Stimulated activated memory B cell treated with anti-CD40 and anti-IgM and Interleukin-4, amounts not matched to agents 10 μg/mL and 1 μg/mL and 100 μg/mL, for 72 hours (primary cell): ENCODE measurements at regions not wholly inside any gene's neighbourhood (a gene's known extent, or its start where the extent isn't known, plus 50 kb on each side); places are given as distances from the start of the nearest gene placed in this dataset.
"Not testable (repeated sequence)": the region's sequence is repeated elsewhere in the genome, so short reads cannot be mapped to it uniquely, and the experiment has no call there.

Experiments used
- ATAC-seq: fragments of 150-1000 bp; cut with Tn5 transposase; 2 replicates; pipeline ENCODE4 v1.10.0; 2021
- H3K27ac Mint-ChIP-seq: one replicate; pipeline ENCODE4 v1.8.0; 2022; ENCODE audit warnings: mild to moderate bottlenecking, mixed read lengths
- H3K27me3 Mint-ChIP-seq: one replicate; pipeline ENCODE4 v1.8.0; 2022; ENCODE audit warnings: mixed read lengths
- H3K36me3 Mint-ChIP-seq: one replicate; pipeline ENCODE4 v1.8.0; 2022; ENCODE audit warnings: mixed read lengths
- H3K4me1 Mint-ChIP-seq: one replicate; pipeline ENCODE4 v1.8.0; 2022; ENCODE audit warnings: mixed read lengths
- H3K4me3 Mint-ChIP-seq: one replicate; pipeline ENCODE4 v1.8.0; 2022; ENCODE audit warnings: mild to moderate bottlenecking, moderate library complexity, mixed read lengths
- H3K9me3 Mint-ChIP-seq: one replicate; pipeline ENCODE4 v1.8.0; 2022; ENCODE audit warnings: mixed read lengths

DNA sequence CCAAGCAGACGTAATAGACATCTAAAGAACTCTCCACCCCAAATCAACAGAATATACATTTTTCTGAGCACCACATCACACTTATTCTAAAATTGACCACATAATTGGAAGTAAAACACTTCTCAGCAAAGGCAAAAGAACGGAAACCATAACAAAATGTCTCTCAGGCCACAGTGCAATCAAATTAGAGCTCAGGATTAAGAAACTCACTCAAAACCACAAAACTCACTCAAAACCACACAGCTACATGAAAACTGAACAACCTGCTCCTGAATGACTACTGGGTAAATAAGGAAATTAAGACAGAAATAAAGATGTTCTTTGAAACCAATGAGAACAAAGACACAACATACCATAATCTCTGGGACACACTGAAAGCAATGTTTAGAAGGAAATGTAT is 1879.4 kb upstream of the CELF4 start:
- not testable (repeated sequence) for H3K4me1 Mint-ChIP-seq, H3K27ac Mint-ChIP-seq, H3K27me3 Mint-ChIP-seq

GRCh38 chr18:39441648-39442047 is 1876.0 kb upstream of the CELF4 start:
- no peaks in the 10 kb centered on the region for H3K27me3 Mint-ChIP-seq
- no peak overlapping the region for H3K4me3 Mint-ChIP-seq
- H3K9me3 Mint-ChIP-seq = peaks cover 28% of the 10 kb centered on the region
- no peak for ATAC-seq
- no peaks in the 10 kb centered on the region for H3K4me1 Mint-ChIP-seq
- no peak overlapping the region for H3K27ac Mint-ChIP-seq
- H3K36me3 Mint-ChIP-seq = no peaks in the 10 kb centered on the region

More for the DNA sequence above, 1879.4 kb upstream of the CELF4 start:
- not testable (repeated sequence) for H3K36me3 Mint-ChIP-seq, H3K4me3 Mint-ChIP-seq, ATAC-seq
- peaks cover 20% of the 10 kb centered on the region for H3K9me3 Mint-ChIP-seq

DNA sequence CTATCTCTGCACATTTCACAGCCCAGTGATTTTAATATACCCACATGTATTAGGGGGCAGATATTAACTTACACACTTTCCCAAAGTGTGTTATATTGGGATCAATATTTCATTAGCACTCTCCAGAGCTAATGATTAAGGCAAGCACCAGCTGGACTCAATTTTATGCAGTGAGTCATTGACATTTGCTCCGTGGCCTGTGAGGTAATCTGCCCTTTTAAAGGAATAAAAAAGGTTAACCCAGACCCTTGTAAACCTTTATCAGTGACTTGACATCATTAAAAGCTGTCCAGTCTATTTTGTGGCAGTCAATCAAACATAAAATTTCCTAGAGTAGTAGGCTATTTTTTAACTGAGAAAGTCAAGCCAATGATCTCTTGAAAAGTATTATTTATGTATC is 1870.4 kb upstream of the CELF4 start:
- Mint-ChIP-seq H3K36me3 (no peaks in the 10 kb centered on the region), H3K4me1 (no peaks in the 10 kb centered on the region), H3K9me3 (peaks cover 14% of the 10 kb centered on the region), H3K27me3 (no peaks in the 10 kb centered on the region), H3K4me3 (no peak overlapping the region), H3K27ac (no peak overlapping the region)
- no peak for ATAC-seq

GRCh38 chr18:39435209-39435608 is 1869.6 kb upstream of the CELF4 start:
- Mint-ChIP-seq H3K9me3 (peaks cover 14% of the 10 kb centered on the region), H3K27me3 (no peaks in the 10 kb centered on the region), H3K4me3 (no peak overlapping the region), H3K27ac (no peak overlapping the region), H3K4me1 (no peaks in the 10 kb centered on the region), H3K36me3 (no peaks in the 10 kb centered on the region)
- no peak for ATAC-seq

GRCh38 chr18:39434223-39434920 is 1868.8 kb upstream of the CELF4 start:
- no peaks in the 10 kb centered on the region for H3K36me3 Mint-ChIP-seq
- no peak overlapping the region for H3K27ac Mint-ChIP-seq
- H3K9me3 Mint-ChIP-seq = peaks cover 14% of the 10 kb centered on the region
- ATAC-seq = no peak
- H3K4me1 Mint-ChIP-seq = no peaks in the 10 kb centered on the region
- no peaks in the 10 kb centered on the region for H3K27me3 Mint-ChIP-seq
- no peak overlapping the region for H3K4me3 Mint-ChIP-seq

- Mint-ChIP-seq H3K27ac (no peak overlapping the region), H3K36me3 (no peaks in the 10 kb centered on the region), H3K27me3 (no peaks in the 10 kb centered on the region), H3K4me1 (no peaks in the 10 kb centered on the region), H3K4me3 (no peak overlapping the region), H3K9me3 (peaks cover 11% of the 10 kb centered on the region)
- no peak for ATAC-seq
Measured at GRCh38 chr18:39425172-39425850, 1859.7 kb upstream of the CELF4 start.

DNA sequence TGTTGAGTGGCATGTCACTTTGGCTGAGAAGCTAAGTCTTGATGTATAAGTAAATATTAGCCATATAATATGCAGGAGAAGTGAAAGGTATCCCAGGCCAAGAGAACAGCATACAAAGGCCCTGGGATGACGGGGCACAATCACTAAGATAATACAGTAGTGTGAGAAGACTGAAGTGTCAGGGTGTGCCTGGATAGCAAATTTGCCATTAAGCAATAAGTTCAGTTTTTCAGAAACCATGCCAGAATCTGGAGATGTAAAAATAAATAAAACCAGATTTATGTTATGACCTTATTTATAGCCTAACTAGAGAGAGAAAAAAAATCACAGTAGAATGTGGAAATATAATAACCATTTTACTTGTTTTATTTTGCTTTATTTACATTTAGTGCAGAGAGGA is 1858.7 kb upstream of the CELF4 start:
- H3K27ac Mint-ChIP-seq = no peak overlapping the region
- no peak for ATAC-seq
- H3K4me3 Mint-ChIP-seq = no peak overlapping the region
- H3K9me3 Mint-ChIP-seq = peaks cover 7% of the 10 kb centered on the region
- no peaks in the 10 kb centered on the region for H3K27me3 Mint-ChIP-seq
- H3K4me1 Mint-ChIP-seq = no peaks in the 10 kb centered on the region
- H3K36me3 Mint-ChIP-seq = no peaks in the 10 kb centered on the region

DNA sequence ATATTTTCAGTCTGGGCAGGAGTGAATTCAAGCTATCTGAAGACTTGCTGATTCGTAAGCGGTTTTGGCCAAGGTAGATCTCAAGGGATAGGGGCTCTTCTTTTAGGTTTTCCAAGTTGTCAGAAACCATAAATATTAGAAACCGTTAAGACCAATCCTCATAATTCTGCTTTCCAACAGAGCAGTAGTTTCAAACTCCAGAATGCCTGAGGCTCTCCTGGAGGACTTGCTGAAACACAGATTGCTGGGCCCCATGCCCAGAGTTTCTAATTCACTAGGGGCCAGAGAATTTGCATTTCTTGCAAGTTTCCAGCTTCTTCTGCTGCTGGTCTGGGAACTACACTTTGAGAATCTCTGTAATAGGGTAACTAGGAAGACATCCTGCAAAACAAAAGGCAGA is 1855.7 kb upstream of the CELF4 start:
- no peaks in the 10 kb centered on the region for H3K4me1 Mint-ChIP-seq
- H3K27ac Mint-ChIP-seq = no peak overlapping the region
- no peaks in the 10 kb centered on the region for H3K27me3 Mint-ChIP-seq
- H3K9me3 Mint-ChIP-seq = peaks cover 3% of the 10 kb centered on the region
- H3K4me3 Mint-ChIP-seq = no peak overlapping the region
- H3K36me3 Mint-ChIP-seq = no peaks in the 10 kb centered on the region
- no peak for ATAC-seq

GRCh38 chr18:39419315-39419714 is 1853.7 kb upstream of the CELF4 start:
- Mint-ChIP-seq H3K27me3 (no peaks in the 10 kb centered on the region), H3K4me1 (no peaks in the 10 kb centered on the region), H3K36me3 (no peaks in the 10 kb centered on the region), H3K4me3 (no peak overlapping the region), H3K9me3 (no peaks in the 10 kb centered on the region), H3K27ac (no peak overlapping the region)
- ATAC-seq = no peak

GRCh38 chr18:39415471-39415870 is 1849.9 kb upstream of the CELF4 start:
- no peaks in the 10 kb centered on the region for H3K4me1 Mint-ChIP-seq
- H3K27me3 Mint-ChIP-seq = no peaks in the 10 kb centered on the region
- no peaks in the 10 kb centered on the region for H3K36me3 Mint-ChIP-seq
- H3K27ac Mint-ChIP-seq = no peak overlapping the region
- ATAC-seq = no peak
- no peak overlapping the region for H3K4me3 Mint-ChIP-seq
- H3K9me3 Mint-ChIP-seq = peaks cover 4% of the 10 kb centered on the region

DNA sequence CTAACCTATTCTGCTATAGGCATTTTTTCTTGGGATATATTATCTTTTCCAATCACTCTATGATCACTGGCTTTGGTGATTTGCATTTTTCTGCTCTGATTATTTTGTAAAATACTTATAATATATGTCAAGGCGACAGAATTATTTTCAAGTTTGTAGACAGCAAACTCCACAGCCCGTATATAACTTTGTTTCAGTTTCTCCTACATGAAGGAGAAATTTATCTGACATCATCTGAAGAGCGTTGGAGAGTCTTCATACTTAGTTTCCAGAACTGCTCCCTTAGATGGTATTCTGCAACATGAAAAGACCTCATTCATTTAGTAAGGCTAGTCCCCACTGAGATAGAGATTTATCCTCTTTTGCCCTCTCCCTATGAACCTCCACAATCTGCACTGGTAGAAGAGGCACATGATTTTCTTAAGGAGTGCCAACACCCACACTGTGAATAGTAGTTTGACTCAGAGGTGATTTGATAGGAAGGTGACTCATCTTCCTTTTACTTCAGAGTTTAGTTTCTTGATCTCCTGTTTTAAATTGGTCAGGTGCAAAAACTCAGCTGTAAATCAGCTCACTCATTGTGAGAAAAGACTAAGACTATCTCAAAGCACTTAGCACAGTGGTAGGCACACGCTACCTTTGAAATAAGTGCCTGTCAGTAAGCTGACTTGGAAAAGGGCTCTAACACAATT is 1848.6 kb upstream of the CELF4 start:
- ATAC-seq = no peak
- Mint-ChIP-seq H3K27me3 (no peaks in the 10 kb centered on the region), H3K4me3 (no peak overlapping the region), H3K4me1 (no peaks in the 10 kb centered on the region), H3K36me3 (no peaks in the 10 kb centered on the region), H3K9me3 (peaks cover 4% of the 10 kb centered on the region), H3K27ac (no peak overlapping the region)

GRCh38 chr18:39406941-39407340 is 1841.3 kb upstream of the CELF4 start:
- H3K9me3 Mint-ChIP-seq = peaks cover 4% of the 10 kb centered on the region
- H3K36me3 Mint-ChIP-seq = no peaks in the 10 kb centered on the region
- ATAC-seq = no peak
- no peaks in the 10 kb centered on the region for H3K4me1 Mint-ChIP-seq
- no peak overlapping the region for H3K27ac Mint-ChIP-seq
- no peak overlapping the region for H3K4me3 Mint-ChIP-seq
- no peaks in the 10 kb centered on the region for H3K27me3 Mint-ChIP-seq

DNA sequence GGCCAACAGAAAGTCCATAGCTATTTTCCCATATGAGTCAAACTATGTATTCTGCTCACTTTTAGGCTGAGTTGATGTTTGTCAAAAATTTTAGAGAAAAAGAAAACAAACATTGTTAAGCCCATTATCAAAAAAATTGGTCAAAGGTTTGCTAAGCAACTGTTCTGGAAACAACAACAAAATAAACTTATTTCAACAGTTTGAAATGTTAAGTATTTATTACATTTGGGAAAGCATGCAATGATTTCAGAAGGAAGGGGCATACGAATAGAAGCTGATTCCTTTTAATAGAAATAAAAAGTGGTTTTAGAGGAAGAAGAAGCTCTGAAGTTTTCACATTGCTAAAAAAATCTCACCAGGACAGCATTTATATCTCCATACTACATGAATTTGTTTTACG is 1837.5 kb upstream of the CELF4 start:
- no peaks in the 10 kb centered on the region for H3K27me3 Mint-ChIP-seq
- no peaks in the 10 kb centered on the region for H3K4me1 Mint-ChIP-seq
- no peak for ATAC-seq
- H3K4me3 Mint-ChIP-seq = no peak overlapping the region
- peaks cover 3% of the 10 kb centered on the region for H3K9me3 Mint-ChIP-seq
- H3K36me3 Mint-ChIP-seq = no peaks in the 10 kb centered on the region
- no peak overlapping the region for H3K27ac Mint-ChIP-seq

GRCh38 chr18:39399662-39400061 is 1834.1 kb upstream of the CELF4 start:
- Mint-ChIP-seq H3K4me3 (no peak overlapping the region), H3K36me3 (no peaks in the 10 kb centered on the region), H3K27ac (no peak overlapping the region), H3K4me1 (no peaks in the 10 kb centered on the region), H3K27me3 (no peaks in the 10 kb centered on the region), H3K9me3 (peaks cover 9% of the 10 kb centered on the region)
- ATAC-seq = no peak

- Mint-ChIP-seq H3K4me3 (no peak overlapping the region), H3K27me3 (no peaks in the 10 kb centered on the region)
- ATAC-seq = no peak
Measured at GRCh38 chr18:39396168-39396567, 1830.6 kb upstream of the CELF4 start.

More at GRCh38 chr18:39396168-39396567, 1830.6 kb upstream of the CELF4 start:
- H3K4me1 Mint-ChIP-seq = no peaks in the 10 kb centered on the region
- H3K9me3 Mint-ChIP-seq = peaks cover 21% of the 10 kb centered on the region
- no peak overlapping the region for H3K27ac Mint-ChIP-seq
- no peaks in the 10 kb centered on the region for H3K36me3 Mint-ChIP-seq
